ENCODE measurements at regions not wholly inside any gene's neighbourhood (a gene's known extent, or its start where the extent isn't known, plus 50 kb on each side); places are given as distances from the start of the nearest gene placed in this dataset.

DNA sequence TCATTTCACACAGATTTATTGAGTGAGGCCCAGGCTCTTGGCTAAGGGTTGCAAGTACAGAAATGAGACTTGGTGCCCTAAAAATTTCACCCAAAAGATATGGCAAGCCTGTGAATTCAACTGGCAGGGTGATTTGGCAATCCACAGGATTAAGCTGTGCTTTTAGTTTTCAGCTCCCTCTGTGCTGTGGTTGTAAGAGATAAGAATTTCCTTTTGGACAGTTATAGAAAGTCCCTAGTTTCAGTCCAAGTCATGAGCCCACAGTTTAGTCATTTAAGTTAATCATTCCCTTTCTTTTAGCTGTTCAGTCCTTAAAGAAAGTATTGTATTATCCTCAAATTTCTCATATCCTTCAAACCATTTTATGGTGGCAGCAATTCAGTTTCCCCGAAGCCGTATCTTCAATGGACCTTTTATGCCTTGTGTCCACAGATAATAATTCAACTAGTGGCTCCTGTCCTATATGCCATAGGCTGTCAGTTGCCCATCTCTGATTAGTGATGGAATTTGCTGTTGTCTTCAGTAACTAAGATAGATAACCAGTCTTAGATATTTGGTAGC, 73.4 kb upstream of the NAMPT start:
- Histone ChIP-seq H3K4me1 (ENCODE audit: control insufficient read depth, extremely low read depth, insufficient read depth, low read length) (no peaks in the 10 kb centered on the region), H3K79me2 (ENCODE audit: control insufficient read depth, insufficient read depth, low read length) (no peaks in the 10 kb centered on the region), H4K20me1 (ENCODE audit: control insufficient read depth, extremely low read depth, insufficient read depth, low read length) (no peaks in the 10 kb centered on the region), H3K27ac (ENCODE audit: control insufficient read depth, insufficient read depth, low read length) (no peak overlapping the region), H3K9me3 (ENCODE audit: control insufficient read depth, low read depth, low read length) (no peaks in the 10 kb centered on the region), H3K4me2 (ENCODE audit: control insufficient read depth, extremely low read depth, insufficient read depth, low read depth, low read length) (no peak overlapping the region), H3K36me3 (ENCODE audit: control insufficient read depth in 2 of 2, extremely low read depth in 1 of 2, insufficient read depth in 2 of 2, low read length in 2 of 2) (no peaks in the 10 kb centered on the region), H2AFZ (ENCODE audit: control insufficient read depth, low read length) (no peak overlapping the region), H3K4me3 (ENCODE audit: control insufficient read depth in 2 of 3, extremely low read depth in 1 of 3, insufficient read depth in 2 of 3, low read depth in 1 of 3, low read length in 3 of 3) (no peak overlapping the region), H3K9ac (ENCODE audit: control insufficient read depth, extremely low read depth, insufficient read depth, low read length) (no peak overlapping the region), H3K27me3 (ENCODE audit: control insufficient read depth, extremely low read depth, insufficient read depth, low read length) (no peaks in the 10 kb centered on the region), H3K9me1 (ENCODE audit: control insufficient read depth, extremely low read depth, insufficient read depth, low read length) (no peaks in the 10 kb centered on the region)
- TF ChIP-seq EZH2 (IDR thresholded peaks at IDR 0.05; ENCODE audit: low read length) = no peak
- TF ChIP-seq, protein P1, sequence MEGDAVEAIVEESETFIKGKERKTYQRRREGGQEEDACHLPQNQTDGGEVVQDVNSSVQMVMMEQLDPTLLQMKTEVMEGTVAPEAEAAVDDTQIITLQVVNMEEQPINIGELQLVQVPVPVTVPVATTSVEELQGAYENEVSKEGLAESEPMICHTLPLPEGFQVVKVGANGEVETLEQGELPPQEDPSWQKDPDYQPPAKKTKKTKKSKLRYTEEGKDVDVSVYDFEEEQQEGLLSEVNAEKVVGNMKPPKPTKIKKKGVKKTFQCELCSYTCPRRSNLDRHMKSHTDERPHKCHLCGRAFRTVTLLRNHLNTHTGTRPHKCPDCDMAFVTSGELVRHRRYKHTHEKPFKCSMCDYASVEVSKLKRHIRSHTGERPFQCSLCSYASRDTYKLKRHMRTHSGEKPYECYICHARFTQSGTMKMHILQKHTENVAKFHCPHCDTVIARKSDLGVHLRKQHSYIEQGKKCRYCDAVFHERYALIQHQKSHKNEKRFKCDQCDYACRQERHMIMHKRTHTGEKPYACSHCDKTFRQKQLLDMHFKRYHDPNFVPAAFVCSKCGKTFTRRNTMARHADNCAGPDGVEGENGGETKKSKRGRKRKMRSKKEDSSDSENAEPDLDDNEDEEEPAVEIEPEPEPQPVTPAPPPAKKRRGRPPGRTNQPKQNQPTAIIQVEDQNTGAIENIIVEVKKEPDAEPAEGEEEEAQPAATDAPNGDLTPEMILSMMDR (optimal IDR thresholded peaks at IDR 0.05 in 1 of 3, IDR thresholded peaks at IDR 0.05 in 1 of 3, conservative IDR thresholded peaks at IDR 0.05 in 1 of 3; ENCODE audit: extremely low read depth in 1 of 3, insufficient read depth in 2 of 3, low read length in 3 of 3) = no peak
- FAIRE-seq (no peak), DNase-seq (ENCODE audit: low read depth, low spot score) (no peak)
- dilution Hi-C loops (cut with MboI; ENCODE audit: extremely low pct_ligation_motif_present, low sequenced_read_pairs) = no loop called here

DNA sequence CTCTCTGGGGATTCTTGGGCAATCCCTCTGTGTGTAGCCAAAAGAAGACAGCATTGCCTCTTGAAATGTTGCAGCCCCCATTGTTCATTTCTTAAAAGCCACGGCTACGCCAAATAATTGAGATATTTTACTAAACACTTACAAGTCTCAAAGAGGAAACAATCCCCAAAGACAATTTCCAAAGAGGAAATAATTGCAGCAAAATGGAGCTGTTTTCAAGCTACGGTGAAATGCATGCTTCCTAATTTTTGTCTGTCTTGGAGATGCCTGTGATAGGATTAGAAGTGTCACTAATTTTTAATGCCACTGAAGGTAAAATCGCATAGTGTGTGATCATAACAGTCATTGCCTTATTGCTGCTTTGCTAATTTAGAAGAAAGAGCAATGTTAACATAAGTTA, 72.9 kb upstream of the NAMPT start:
- no peak overlapping the region for H3K4me3 ChIP-seq (ENCODE audit: control insufficient read depth in 2 of 3, extremely low read depth in 1 of 3, insufficient read depth in 2 of 3, low read depth in 1 of 3, low read length in 3 of 3)
- DNase-seq (ENCODE audit: low read depth, low spot score) (no peak), FAIRE-seq (no peak)
- no peak overlapping the region for H2AFZ ChIP-seq (ENCODE audit: control insufficient read depth, low read length)
- H3K4me1 ChIP-seq (ENCODE audit: control insufficient read depth, extremely low read depth, insufficient read depth, low read length) = no peaks in the 10 kb centered on the region
- no peak for TF ChIP-seq EZH2 (IDR thresholded peaks at IDR 0.05; ENCODE audit: low read length)
- TF ChIP-seq, protein P1 (optimal IDR thresholded peaks at IDR 0.05 in 1 of 3, IDR thresholded peaks at IDR 0.05 in 1 of 3, conservative IDR thresholded peaks at IDR 0.05 in 1 of 3; ENCODE audit: extremely low read depth in 1 of 3, insufficient read depth in 2 of 3, low read length in 3 of 3) = no peak
- H3K4me2 ChIP-seq (ENCODE audit: control insufficient read depth, extremely low read depth, insufficient read depth, low read depth, low read length) = no peak overlapping the region
- H3K27me3 ChIP-seq (ENCODE audit: control insufficient read depth, extremely low read depth, insufficient read depth, low read length) = no peaks in the 10 kb centered on the region
- no peak overlapping the region for H3K9ac ChIP-seq (ENCODE audit: control insufficient read depth, extremely low read depth, insufficient read depth, low read length)
- H3K36me3 ChIP-seq (ENCODE audit: control insufficient read depth in 2 of 2, extremely low read depth in 1 of 2, insufficient read depth in 2 of 2, low read length in 2 of 2) = no peaks in the 10 kb centered on the region
- no peaks in the 10 kb centered on the region for H3K9me3 ChIP-seq (ENCODE audit: control insufficient read depth, low read depth, low read length)
- H3K27ac ChIP-seq (ENCODE audit: control insufficient read depth, insufficient read depth, low read length) = no peak overlapping the region
- no peaks in the 10 kb centered on the region for H3K9me1 ChIP-seq (ENCODE audit: control insufficient read depth, extremely low read depth, insufficient read depth, low read length)
- H3K79me2 ChIP-seq (ENCODE audit: control insufficient read depth, insufficient read depth, low read length) = no peaks in the 10 kb centered on the region
- H4K20me1 ChIP-seq (ENCODE audit: control insufficient read depth, extremely low read depth, insufficient read depth, low read length) = no peaks in the 10 kb centered on the region
- dilution Hi-C loops (cut with MboI; ENCODE audit: extremely low pct_ligation_motif_present, low sequenced_read_pairs) = no loop called here
